ENCODE measurements at regions not wholly inside any gene's neighbourhood (a gene's known extent, or its start where the extent isn't known, plus 50 kb on each side); places are given as distances from the start of the nearest gene placed in this dataset.

DNA sequence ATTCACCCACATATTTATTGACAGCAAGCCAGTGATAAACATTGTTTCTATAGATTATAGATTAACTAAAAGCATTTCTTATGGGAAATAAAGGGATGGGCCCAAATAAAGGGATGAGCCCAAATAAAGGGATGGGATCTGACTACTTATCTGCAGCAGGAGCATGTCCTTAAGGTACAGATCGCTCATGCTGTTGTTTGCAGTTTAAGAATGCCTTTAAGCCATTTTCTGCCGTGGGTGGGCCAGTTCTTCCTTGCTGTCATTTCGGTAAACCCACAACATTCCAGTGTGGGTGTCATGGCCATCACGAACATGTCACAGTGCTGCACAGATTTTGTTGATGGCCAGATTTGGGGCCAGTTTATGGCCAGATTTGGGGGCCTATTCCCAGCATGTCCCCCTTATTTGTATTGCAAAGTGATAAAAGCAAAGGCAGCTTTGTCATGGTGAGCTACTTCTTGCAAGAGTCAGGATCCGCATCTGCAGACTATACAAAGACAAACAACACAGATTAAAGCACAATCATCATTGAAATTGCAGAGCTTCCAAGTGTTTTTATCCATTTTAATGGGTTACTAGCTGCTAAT is 700.7 kb downstream of the LRFN5 start:
- H3K27me3 ChIP-seq, result no peaks in the 10 kb centered on the region
- no peak for ATAC-seq
- H3K4me3 ChIP-seq, result no peak overlapping the region
- no peaks in the 10 kb centered on the region for H3K36me3 ChIP-seq
- 83 to 88% methylated on average over 3 to 5 of the region's 5 CpGs for WGBS, 2 donors (ENCODE audit: low coverage in 1 of 2)
- no peaks in the 10 kb centered on the region for H3K4me1 ChIP-seq
- peaks cover 0 to 34% (median 2%) of the 10 kb centered on the region in 3 donors for H3K9me3 ChIP-seq
- H3K27ac ChIP-seq, result no peak overlapping the region
- TF ChIP-seq CTCF (IDR thresholded peaks at IDR 0.05) (no peak), POLR2AphosphoS5 (IDR thresholded peaks at IDR 0.05) (no peak), POLR2A (IDR thresholded peaks at IDR 0.05) (no peak), EP300 (IDR thresholded peaks at IDR 0.05) (no peak)

- whole genome bisulfite sequencing, 2 donors (ENCODE audit: low coverage in 1 of 2), result 47% methylated on average over 2 of the region's 2 CpGs
- ATAC-seq, result no peak
- TF ChIP-seq CTCF (IDR thresholded peaks at IDR 0.05), result no peak
- TF ChIP-seq POLR2AphosphoS5 (IDR thresholded peaks at IDR 0.05), result no peak
- TF ChIP-seq POLR2A (IDR thresholded peaks at IDR 0.05), result no peak
- no peak for TF ChIP-seq EP300 (IDR thresholded peaks at IDR 0.05)
These were observed 693.0 kb downstream of the LRFN5 start for GRCh38 chr14:42299692-42300091.

GRCh38 chr14:42293180-42293579 is 686.5 kb downstream of the LRFN5 start:
- no peaks in the 10 kb centered on the region for H3K36me3 ChIP-seq
- TF ChIP-seq POLR2AphosphoS5 (IDR thresholded peaks at IDR 0.05) (no peak), CTCF (IDR thresholded peaks at IDR 0.05) (no peak), POLR2A (IDR thresholded peaks at IDR 0.05) (no peak), EP300 (IDR thresholded peaks at IDR 0.05) (no peak)
- H3K4me1 ChIP-seq, result no peaks in the 10 kb centered on the region
- H3K27me3 ChIP-seq, result no peaks in the 10 kb centered on the region
- H3K27ac ChIP-seq, result no peak overlapping the region
- H3K9me3 ChIP-seq, result no peaks in the 10 kb centered on the region
- H3K4me3 ChIP-seq, result no peak overlapping the region
- WGBS, 2 donors (ENCODE audit: low coverage in 1 of 2), result 50 to 58% methylated on average over 1 of the region's 1 CpG
- ATAC-seq, result no peak

More at GRCh38 chr14:42299692-42300091, 693.0 kb downstream of the LRFN5 start:
- H3K27ac ChIP-seq, result no peak overlapping the region
- H3K36me3 ChIP-seq, result no peaks in the 10 kb centered on the region
- no peaks in the 10 kb centered on the region for H3K4me1 ChIP-seq
- no peak overlapping the region for H3K4me3 ChIP-seq
- H3K9me3 ChIP-seq, result no peaks in the 10 kb centered on the region
- no peaks in the 10 kb centered on the region for H3K27me3 ChIP-seq

GRCh38 chr14:42277840-42278239 is 671.2 kb downstream of the LRFN5 start:
- H3K27ac ChIP-seq, result no peak overlapping the region
- no peak for ATAC-seq
- H3K36me3 ChIP-seq, result no peaks in the 10 kb centered on the region
- WGBS, 2 donors (ENCODE audit: low coverage in 1 of 2), result 56 to 85% methylated on average over 2 of the region's 2 CpGs
- no peaks in the 10 kb centered on the region for H3K4me1 ChIP-seq
- no peaks in the 10 kb centered on the region for H3K27me3 ChIP-seq
- H3K4me3 ChIP-seq, result no peak overlapping the region
- TF ChIP-seq POLR2AphosphoS5 (IDR thresholded peaks at IDR 0.05) (no peak), CTCF (IDR thresholded peaks at IDR 0.05) (no peak), EP300 (IDR thresholded peaks at IDR 0.05) (no peak), POLR2A (IDR thresholded peaks at IDR 0.05) (no peak)
- no peaks in the 10 kb centered on the region for H3K9me3 ChIP-seq

DNA sequence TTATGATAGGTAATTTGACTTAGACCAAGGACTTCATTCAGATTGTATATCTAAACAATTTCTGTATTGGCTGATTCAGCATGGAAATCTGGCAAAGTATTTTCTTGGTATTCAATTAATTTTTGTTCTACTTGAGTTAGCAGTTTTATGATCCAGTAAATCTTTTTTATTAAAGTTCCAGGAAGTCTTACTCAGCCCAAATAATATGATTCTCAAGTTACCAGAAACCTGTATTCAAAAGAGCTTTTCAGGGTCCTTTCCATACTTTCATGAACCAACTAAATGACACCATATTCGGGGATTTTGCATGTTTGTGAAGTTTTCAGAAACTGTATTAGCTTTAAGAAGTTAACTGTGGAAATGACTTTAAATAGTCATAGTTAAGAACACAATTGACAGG is 662.6 kb downstream of the LRFN5 start:
- TF ChIP-seq EP300 (IDR thresholded peaks at IDR 0.05) (no peak), CTCF (IDR thresholded peaks at IDR 0.05) (no peak), POLR2AphosphoS5 (IDR thresholded peaks at IDR 0.05) (no peak), POLR2A (IDR thresholded peaks at IDR 0.05) (no peak)
- Histone ChIP-seq H3K4me3 (no peak overlapping the region), H3K9me3 (no peaks in the 10 kb centered on the region), H3K36me3 (no peaks in the 10 kb centered on the region), H3K27ac (no peak overlapping the region), H3K4me1 (no peaks in the 10 kb centered on the region), H3K27me3 (no peaks in the 10 kb centered on the region)
- WGBS, 2 donors (ENCODE audit: low coverage in 1 of 2), result 78 to 79% methylated on average over 1 of the region's 1 CpG
- ATAC-seq, result no peak

Measured in gastroesophageal sphincter (tissue), 4 donors.